ENCODE measurements at regions not wholly inside any gene's neighbourhood (a gene's known extent, or its start where the extent isn't known, plus 50 kb on each side); places are given as distances from the start of the nearest gene placed in this dataset.

GRCh38 chr6:100988391-100988984 is 107.4 kb upstream of the ASCC3 start:
- TF ChIP-seq POLR2A (IDR thresholded peaks at IDR 0.05; ENCODE audit: extremely low read depth, insufficient read length) = no peak
- TF ChIP-seq CTCF (IDR thresholded peaks at IDR 0.05; ENCODE audit: low read depth, low read length) = no peak
- TF ChIP-seq MAX (IDR thresholded peaks at IDR 0.05; ENCODE audit: low read depth, low read length) = no peak
